GM12878 (cell line): ENCODE measurements at regions not wholly inside any gene's neighbourhood (a gene's known extent, or its start where the extent isn't known, plus 50 kb on each side); places are given as distances from the start of the nearest gene placed in this dataset.

ENCODE experiments used
- ATAC-seq: fragments of 200-7000 bp; cut with Tn5 transposase; 3 replicates; pipeline ENCODE4 v1.9.1; 2020; ENCODE audit warnings: mild to moderate bottlenecking, moderate library complexity
- BruUV-seq: library from RNA; stranded (reverse); fragments of 400-500 nt; replicated peaks from 2 replicates; lab custom pipeline; 2021; lab: Mats Ljungman, UMichigan
- CTCF ChIA-PET: fragments of 300-600 bp; sonication (Branson Sonifier 250); formaldehyde crosslinking; extraction: SDS; loops from one replicate; lab custom pipeline; 2021; ENCODE audit warnings: inconsistent platforms; lab: Yijun Ruan, JAX
- POLR2A ChIA-PET: fragments of 350-600 bp; formaldehyde crosslinking; extraction: SDS; loops from one replicate; lab custom pipeline; 2021; ENCODE audit warnings: inconsistent platforms; lab: Charles Lee
- RAD21 ChIA-PET: fragments of 300-600 bp; sonication (Branson Sonifier 250); formaldehyde crosslinking; loops from one replicate; lab custom pipeline; 2023; ENCODE audit warnings: antibody characterized with exemption; ENCODE audit not compliant: unreplicated experiment; lab: Charles Lee
- SMC1A ChIA-PET: fragments of 300-600 bp; sonication (Branson Sonifier 250); formaldehyde crosslinking; loops from one replicate; lab custom pipeline; 2023; ENCODE audit not compliant: unreplicated experiment, uncharacterized antibody; lab: Charles Lee
- DNase-seq: peaks from one replicate; pipeline ENCODE4 v3.0.0-alpha.2; 2011; ENCODE audit warnings: low read depth, low spot score
- FAIRE-seq: peaks from 3 replicates; lab custom pipeline; 2011; peaks lifted over from hg19 to GRCh38; lab: Jason Lieb, UNC
- H2AFZ ChIP-seq: 2 replicates; pipeline ENCODE4 v1.6.0; 2011; ENCODE audit warnings: low read depth, low read length, control low read depth; ENCODE audit not compliant: control insufficient read depth
- H3K27ac ChIP-seq: 2 replicates; pipeline ENCODE4 v1.5.1; 2011; ENCODE audit warnings: control low read depth; ENCODE audit not compliant: control insufficient read depth, insufficient read depth
- H3K27me3 ChIP-seq, 2 experiments: replicated peaks in 1 of 2; 2 replicates each; pipeline versions ENCODE4 v1.6.0 to v1.6.1; 2011; ENCODE audit warnings: low read length in 1 of 2; ENCODE audit not compliant: control insufficient read depth in 2 of 2, insufficient read depth in 2 of 2
- H3K36me3 ChIP-seq, 2 experiments: 2 replicates each; pipeline ENCODE4 v1.5.1; 2011; ENCODE audit warnings: low read length in 1 of 2; ENCODE audit not compliant: control insufficient read depth in 2 of 2, insufficient read depth in 2 of 2
- H3K4me1 ChIP-seq: 2 replicates; pipeline ENCODE4 v1.6.1; 2011; ENCODE audit warnings: mild to moderate bottlenecking, low read length, moderate library complexity, mixed read lengths; ENCODE audit not compliant: control insufficient read depth, insufficient read depth
- H3K4me2 ChIP-seq: 2 replicates; pipeline ENCODE4 v1.6.0; 2011; ENCODE audit warnings: control low read depth; ENCODE audit not compliant: control insufficient read depth, insufficient read depth
- H3K4me3 ChIP-seq: fragments of 200-600 bp; sonication (generic); 2 replicates; pipeline ENCODE4 v1.5.1; 2016
- H3K79me2 ChIP-seq: 2 replicates; pipeline ENCODE4 v1.6.0; 2011; ENCODE audit warnings: low read length; ENCODE audit not compliant: control insufficient read depth, insufficient read depth
- H3K9ac ChIP-seq: 2 replicates; pipeline ENCODE4 v1.8.0; 2011; ENCODE audit warnings: low read length, control low read depth, mixed read lengths; ENCODE audit not compliant: control insufficient read depth, insufficient read depth
- H3K9me3 ChIP-seq: replicated peaks from 3 replicates; pipeline ENCODE4 v1.5.1; 2011; ENCODE audit warnings: mild to moderate bottlenecking, low read length; ENCODE audit not compliant: control insufficient read depth, insufficient read depth
- H4K20me1 ChIP-seq: 2 replicates; pipeline ENCODE4 v1.6.0; 2011; ENCODE audit not compliant: control insufficient read depth, insufficient read depth
- ASH2L ChIP-seq: fragments of 300-600, 200-600 bp; sonication (generic); IDR thresholded peaks from 2 replicates; pipeline ENCODE4 v1.6.1; 2017; ENCODE audit warnings: low read depth, mild to moderate bottlenecking, borderline replicate concordance
- CHD2 ChIP-seq: IDR thresholded peaks from 2 replicates; pipeline ENCODE4 v1.6.1; 2011; ENCODE audit warnings: low read depth, low read length, improper control_type of control experiment, borderline replicate concordance
- JUNB ChIP-seq: IDR thresholded peaks from 2 replicates; pipeline ENCODE4 v1.6.1; 2016; ENCODE audit warnings: antibody characterized with exemption, mild to moderate bottlenecking
- PKNOX1 ChIP-seq: fragments of 450-650 bp; IDR thresholded peaks from 2 replicates; pipeline ENCODE4 v1.6.1; 2016; ENCODE audit warnings: mild to moderate bottlenecking
- POLR2AphosphoS5 ChIP-seq: IDR thresholded peaks from 2 replicates; pipeline ENCODE4 v1.6.1; 2011; ENCODE audit warnings: mild to moderate bottlenecking, low read length, inconsistent platforms
- RFX5 ChIP-seq: IDR thresholded peaks from 2 replicates; pipeline ENCODE4 v1.6.1; 2011; ENCODE audit warnings: low read depth, low read length, improper control_type of control experiment
- RUNX3 ChIP-seq: IDR thresholded peaks from 2 replicates; pipeline ENCODE4 v1.6.1; 2012; ENCODE audit warnings: low read length, inconsistent platforms
- TCF12 ChIP-seq: IDR thresholded peaks from 2 replicates; pipeline ENCODE4 v1.6.1; 2011; ENCODE audit warnings: low read depth, mild to moderate bottlenecking, low read length
- USF1 ChIP-seq: IDR thresholded peaks from 2 replicates; pipeline ENCODE4 v1.6.1; 2011; ENCODE audit warnings: borderline replicate concordance, low read depth, mild to moderate bottlenecking, moderate library complexity, mixed read lengths, low read length; ENCODE audit not compliant: insufficient read depth; ENCODE audit errors: extremely low read length
- ZBTB40 ChIP-seq: fragments of 450-650 bp; IDR thresholded peaks from 2 replicates; pipeline ENCODE4 v1.6.1; 2016; ENCODE audit warnings: mild to moderate bottlenecking, moderate library complexity, borderline replicate concordance
- ZNF384 ChIP-seq: IDR thresholded peaks from 2 replicates; pipeline ENCODE4 v1.6.1; 2012; ENCODE audit warnings: low read depth, mild to moderate bottlenecking, low read length, improper control_type of control experiment, borderline replicate concordance
- WGBS: methylation state at CpG from one replicate; pipeline ENCODE4 v1.1.6; 2016; ENCODE audit warnings: low lambda C conversion rate; ENCODE audit not compliant: insufficient replicate concordance, insufficient coverage; ENCODE audit errors: missing lambda C conversion rate; 5-methylcytosine and 5-hydroxymethylcytosine counted together
- in situ Hi-C: fragments of 300-500 bp; cut with MboI; formaldehyde crosslinking; loops from 9 replicates; pipeline ENCODE4 v1.14.3; 2018; ENCODE audit warnings: mixed read lengths
- intact Hi-C: fragments of 100-400 bp; cut with micrococcal nuclease; formaldehyde crosslinking; loops from one replicate; pipeline ENCODE4 v1.14.2; 2022; ENCODE audit not compliant: unreplicated experiment

- ATAC-seq: no peak
- POLR2A ChIA-PET: no interaction called here
- SMC1A ChIA-PET: no interaction called here
Measured at GRCh38 chr21:28148400-28149064, 844.1 kb downstream of the LTN1 start.

More at GRCh38 chr21:28148400-28149064, 844.1 kb downstream of the LTN1 start:
- no peak for FAIRE-seq
- no peak overlapping the region for H3K27ac ChIP-seq
- H3K4me1 ChIP-seq: no peaks in the 10 kb centered on the region
- no peaks in the 10 kb centered on the region for H3K79me2 ChIP-seq
- H3K27me3 ChIP-seq: no peaks in the 10 kb centered on the region
- H3K9me3 ChIP-seq: no peaks in the 10 kb centered on the region; the same call in 2 of the 3 replicates
- H3K9ac ChIP-seq: no peak overlapping the region
- intact Hi-C loops (no loop called here), in situ Hi-C loops (no loop called here)
- no peak overlapping the region for H3K4me3 ChIP-seq
- no peak overlapping the region for H3K4me2 ChIP-seq
- 31% methylated on average over 4 of the region's 4 CpGs for WGBS
- H3K36me3 ChIP-seq: no peaks in the 10 kb centered on the region
- ChIA-PET RAD21 (no interaction called here), CTCF (no interaction called here)
- DNase-seq: no peak
- no peak overlapping the region for H2AFZ ChIP-seq
- no peak for TF ChIP-seq ZBTB40
- TF ChIP-seq TCF12: no peak
- TF ChIP-seq ASH2L: no peak
- no peak for TF ChIP-seq USF1
- TF ChIP-seq JUNB: no peak
- no peak for TF ChIP-seq ZNF384
- no peak for TF ChIP-seq RUNX3
- TF ChIP-seq CHD2: no peak
- no peak for TF ChIP-seq PKNOX1
- no peak for TF ChIP-seq RFX5
- no peak for TF ChIP-seq POLR2AphosphoS5
- no TSS peak for BruUV-seq
- H4K20me1 ChIP-seq: no peaks in the 10 kb centered on the region
